CD4-positive, alpha-beta T cell (primary cell): ENCODE measurements at regions not wholly inside any gene's neighbourhood (a gene's known extent, or its start where the extent isn't known, plus 50 kb on each side); places are given as distances from the start of the nearest gene placed in this dataset.

Experiments
- ATAC-seq: fragments of 200-7000 bp; cut with Tn5 transposase; one replicate; pipeline ENCODE4 v1.10.0; 2022; ENCODE audit warnings: mild to moderate bottlenecking; ENCODE audit not compliant: poor library complexity
- CTCF ChIA-PET: fragments of 350-600 bp; sonication (Branson Sonifier 250); formaldehyde crosslinking; loops from one replicate; lab custom pipeline; 2021; ENCODE audit warnings: antibody characterized with exemption, inconsistent platforms; lab: Charles Lee
- POLR2A ChIA-PET: fragments of 350-600 bp; sonication (Branson Sonifier 250); formaldehyde crosslinking; loops from one replicate; lab custom pipeline; 2021; ENCODE audit warnings: antibody characterized with exemption, inconsistent platforms; lab: Charles Lee
- DNase-seq, 14 experiments: peaks; one replicate each; pipeline ENCODE4 v3.0.0-alpha.2; 2013 to 2020; ENCODE audit warnings: mixed read lengths in 2 of 14
- H3K27ac ChIP-seq, 2 donors: one replicate each; pipeline versions ENCODE4 v1.5.1 to v1.7.0; 2013; ENCODE audit warnings: low read length in 2 of 2, low read depth in 1 of 2, mild to moderate bottlenecking in 1 of 2
- H3K27me3 ChIP-seq, 2 experiments: 1 replicate in 1 of 2; 2 replicates in 1 of 2; pipeline versions ENCODE4 v1.6.1 to v1.7.0; 2013; ENCODE audit warnings: low read length in 2 of 2, control low read depth in 1 of 2, mild to moderate bottlenecking in 1 of 2, moderate library complexity in 1 of 2; ENCODE audit not compliant: insufficient read depth in 2 of 2, control insufficient read depth in 1 of 2
- H3K36me3 ChIP-seq: one replicate; pipeline ENCODE4 v1.6.1; 2013; ENCODE audit warnings: low read length, control low read depth; ENCODE audit not compliant: insufficient read depth
- H3K4me1 ChIP-seq: one replicate; pipeline ENCODE4 v1.6.1; 2013; ENCODE audit warnings: low read length, control low read depth; ENCODE audit not compliant: insufficient read depth
- H3K4me3 ChIP-seq: one replicate; pipeline ENCODE4 v1.5.1; 2013; ENCODE audit warnings: mild to moderate bottlenecking, low read length, moderate library complexity
- H3K9me3 ChIP-seq, 2 experiments: 1 replicate in 1 of 2; 2 replicates in 1 of 2; pipeline versions ENCODE4 v1.6.1 to v1.7.0; 2013; ENCODE audit warnings: low read length in 2 of 2, mild to moderate bottlenecking in 2 of 2, control low read depth in 1 of 2, moderate library complexity in 1 of 2; ENCODE audit not compliant: control insufficient read depth in 1 of 2, insufficient read depth in 1 of 2
- H3K27ac Mint-ChIP-seq: one replicate; pipeline ENCODE4 v1.8.0; 2020; ENCODE audit warnings: mixed read lengths
- H3K27me3 Mint-ChIP-seq: one replicate; pipeline ENCODE4 v1.8.0; 2021; ENCODE audit warnings: mixed read lengths
- H3K36me3 Mint-ChIP-seq: one replicate; pipeline ENCODE4 v1.8.0; 2021; ENCODE audit warnings: low read depth, mixed read lengths
- H3K4me1 Mint-ChIP-seq: one replicate; pipeline ENCODE4 v1.8.0; 2021; ENCODE audit warnings: low read depth, mixed read lengths
- H3K4me3 Mint-ChIP-seq: one replicate; pipeline ENCODE4 v1.8.0; 2020; ENCODE audit warnings: mild to moderate bottlenecking, mixed read lengths
- H3K9me3 Mint-ChIP-seq: one replicate; pipeline ENCODE4 v1.8.0; 2020; ENCODE audit warnings: mixed read lengths
- intact Hi-C, 2 experiments: fragments of 100-400 bp; cut with DNase I in 1 of 2; cut with micrococcal nuclease in 1 of 2; formaldehyde crosslinking; loops; one replicate each; pipeline versions ENCODE4 v1.15.1 to v1.9.0; 2023 to 2025; cut with DNase I, micrococcal nuclease
- TF ChIP-seq, protein P1 (sequence below): fragments of 200-600 bp; IDR thresholded peaks from one replicate; pipeline ENCODE4 v1.8.0; 2022; ENCODE audit warnings: antibody characterized with exemption, mild to moderate bottlenecking

DNA sequence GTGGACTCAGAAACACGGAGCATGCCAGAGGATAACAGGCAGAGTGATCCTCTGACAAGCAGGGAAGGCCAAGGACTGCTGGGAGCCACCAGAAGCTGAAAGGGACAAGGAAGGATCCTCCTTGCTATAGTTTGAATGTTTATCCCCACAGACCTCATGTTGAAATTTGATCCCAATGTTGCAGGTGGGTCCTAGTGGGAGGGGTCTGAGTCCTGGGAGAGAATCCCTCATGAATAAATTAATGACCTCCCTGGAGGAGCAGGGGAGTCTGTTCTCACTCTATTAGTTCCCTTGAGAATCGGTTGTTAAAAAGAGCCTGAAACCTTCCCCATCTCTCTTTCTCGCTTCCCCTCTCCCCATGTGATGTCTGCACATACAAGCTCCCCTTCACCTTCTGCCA, 124.4 kb downstream of the FBXO15 start:
- Mint-ChIP-seq H3K27me3 (peaks cover 14% of the 10 kb centered on the region), H3K9me3 (no peaks in the 10 kb centered on the region), H3K4me1 (no peaks in the 10 kb centered on the region), H3K4me3 (no peak overlapping the region), H3K36me3 (no peaks in the 10 kb centered on the region), H3K27ac (no peak overlapping the region)
- CTCF ChIA-PET = no interaction called here
- no peaks in the 10 kb centered on the region for H3K4me1 ChIP-seq
- peaks cover 4 to 6% of the 10 kb centered on the region in 2 experiments for H3K27me3 ChIP-seq
- DNase-seq = no peak
- POLR2A ChIA-PET = no interaction called here
- intact Hi-C loops = no loop called here
- H3K4me3 ChIP-seq = no peak overlapping the region
- no peak overlapping the region for H3K27ac ChIP-seq
- TF ChIP-seq, protein P1, sequence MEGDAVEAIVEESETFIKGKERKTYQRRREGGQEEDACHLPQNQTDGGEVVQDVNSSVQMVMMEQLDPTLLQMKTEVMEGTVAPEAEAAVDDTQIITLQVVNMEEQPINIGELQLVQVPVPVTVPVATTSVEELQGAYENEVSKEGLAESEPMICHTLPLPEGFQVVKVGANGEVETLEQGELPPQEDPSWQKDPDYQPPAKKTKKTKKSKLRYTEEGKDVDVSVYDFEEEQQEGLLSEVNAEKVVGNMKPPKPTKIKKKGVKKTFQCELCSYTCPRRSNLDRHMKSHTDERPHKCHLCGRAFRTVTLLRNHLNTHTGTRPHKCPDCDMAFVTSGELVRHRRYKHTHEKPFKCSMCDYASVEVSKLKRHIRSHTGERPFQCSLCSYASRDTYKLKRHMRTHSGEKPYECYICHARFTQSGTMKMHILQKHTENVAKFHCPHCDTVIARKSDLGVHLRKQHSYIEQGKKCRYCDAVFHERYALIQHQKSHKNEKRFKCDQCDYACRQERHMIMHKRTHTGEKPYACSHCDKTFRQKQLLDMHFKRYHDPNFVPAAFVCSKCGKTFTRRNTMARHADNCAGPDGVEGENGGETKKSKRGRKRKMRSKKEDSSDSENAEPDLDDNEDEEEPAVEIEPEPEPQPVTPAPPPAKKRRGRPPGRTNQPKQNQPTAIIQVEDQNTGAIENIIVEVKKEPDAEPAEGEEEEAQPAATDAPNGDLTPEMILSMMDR = no peak
- no peaks in the 10 kb centered on the region for H3K9me3 ChIP-seq
- no peaks in the 10 kb centered on the region for H3K36me3 ChIP-seq
- ATAC-seq = no peak

DNA sequence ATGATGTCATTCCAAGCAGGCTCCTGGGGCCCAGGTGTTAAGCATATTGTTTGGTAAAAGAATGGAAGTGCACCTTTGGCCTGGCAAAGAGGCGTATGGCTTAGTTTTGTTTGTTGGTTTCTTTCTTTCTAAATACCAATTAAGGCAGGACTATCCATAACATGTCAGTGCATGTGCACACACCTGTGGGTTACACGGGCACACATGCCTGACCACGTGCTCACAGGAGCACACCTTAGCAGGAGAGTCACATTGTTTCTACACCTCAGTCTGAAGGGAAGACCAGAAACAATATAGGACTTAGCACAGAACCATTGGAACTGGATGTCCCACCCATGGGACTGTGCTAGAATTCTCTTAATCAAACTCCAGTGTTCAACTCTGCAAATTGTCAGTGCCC, 127.8 kb downstream of the FBXO15 start:
- H3K27me3 ChIP-seq = peaks cover 4 to 6% of the 10 kb centered on the region in 2 experiments
- intact Hi-C loops = no loop called here
- Mint-ChIP-seq H3K9me3 (no peaks in the 10 kb centered on the region), H3K4me3 (no peak overlapping the region), H3K27ac (no peak overlapping the region), H3K4me1 (no peaks in the 10 kb centered on the region), H3K36me3 (no peaks in the 10 kb centered on the region), H3K27me3 (peaks cover 19% of the 10 kb centered on the region)
- TF ChIP-seq, protein P1 = no peak
- no peak overlapping the region for H3K27ac ChIP-seq
- DNase-seq = no peak
- ChIA-PET CTCF (no interaction called here), POLR2A (no interaction called here)
- H3K9me3 ChIP-seq = no peaks in the 10 kb centered on the region
- no peaks in the 10 kb centered on the region for H3K36me3 ChIP-seq
- no peak overlapping the region for H3K4me3 ChIP-seq
- ATAC-seq = no peak
- no peaks in the 10 kb centered on the region for H3K4me1 ChIP-seq

DNA sequence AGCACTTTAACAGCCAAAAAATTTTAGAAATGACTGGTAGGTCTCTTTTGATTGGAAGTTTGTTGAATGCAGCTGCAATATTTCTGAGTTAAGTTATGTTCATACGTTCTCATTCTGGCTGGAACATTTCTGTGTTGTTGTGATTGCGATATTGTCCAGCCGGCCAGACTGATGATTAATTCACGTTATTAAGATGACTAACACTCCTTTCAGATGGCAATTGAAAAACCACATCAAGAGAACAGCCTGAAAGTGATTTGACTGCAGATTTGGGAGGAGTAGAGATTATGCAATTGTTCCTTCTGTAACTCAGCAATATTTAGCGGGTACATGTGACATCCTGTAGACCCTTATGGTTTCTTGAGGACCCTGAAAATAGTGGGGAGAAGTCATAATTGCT, 133.7 kb downstream of the FBXO15 start:
- H3K36me3 Mint-ChIP-seq = no peaks in the 10 kb centered on the region
- peaks cover 16% of the 10 kb centered on the region for H3K27me3 Mint-ChIP-seq
- Histone ChIP-seq H3K4me1 (no peaks in the 10 kb centered on the region), H3K27ac (no peak overlapping the region), H3K9me3 (peaks cover 0 to 4% of the 10 kb centered on the region in 2 experiments), H3K4me3 (no peak overlapping the region), H3K27me3 (peaks cover 0 to 2% of the 10 kb centered on the region in 2 experiments), H3K36me3 (no peaks in the 10 kb centered on the region)
- TF ChIP-seq, protein P1 = no peak
- no peak for ATAC-seq
- no peaks in the 10 kb centered on the region for H3K4me1 Mint-ChIP-seq
- intact Hi-C loops = no loop called here
- DNase-seq = peak in 2 of 14 experiments; percentile 15 to 37
- H3K27ac Mint-ChIP-seq = no peak overlapping the region
- ChIA-PET POLR2A (no interaction called here), CTCF (no interaction called here)
- no peak overlapping the region for H3K4me3 Mint-ChIP-seq
- no peaks in the 10 kb centered on the region for H3K9me3 Mint-ChIP-seq
